Retinal pigment epithelial cell (primary cell): ENCODE measurements at regions not wholly inside any gene's neighbourhood (a gene's known extent, or its start where the extent isn't known, plus 50 kb on each side); places are given as distances from the start of the nearest gene placed in this dataset.
A peak's percentile ranks its signal among the peaks of the same experiment; 100 is the strongest.

Experiments
- DNase-seq: peaks from one replicate; pipeline ENCODE4 v3.0.0-alpha.2; 2010; ENCODE audit warnings: low read depth
- H3K4me3 ChIP-seq: 2 replicates; pipeline ENCODE4 v1.5.1; 2011; ENCODE audit warnings: mild to moderate bottlenecking, low read length, control low read depth, moderate library complexity
- CTCF ChIP-seq: conservative IDR thresholded peaks from 2 replicates; pipeline ENCODE4 v1.5.1; 2011; ENCODE audit warnings: low read depth, low read length, control low read depth, inconsistent platforms

GRCh38 chr5:20241351-20241750, 253.4 kb upstream of the CDH18 start:
- no peak for DNase-seq
- no peak for TF ChIP-seq CTCF
- no peak overlapping the region for H3K4me3 ChIP-seq

- H3K4me3 ChIP-seq = no peak overlapping the region
- no peak for DNase-seq
These were observed 243.0 kb upstream of the CDH18 start for GRCh38 chr5:20231040-20231439.

GRCh38 chr5:20230010-20230409, 242.0 kb upstream of the CDH18 start:
- DNase-seq = no peak
- no peak for TF ChIP-seq CTCF
- H3K4me3 ChIP-seq = no peak overlapping the region

More at GRCh38 chr5:20231040-20231439, 243.0 kb upstream of the CDH18 start:
- peak; percentile 13 for TF ChIP-seq CTCF

GRCh38 chr5:20229303-20230005, 241.5 kb upstream of the CDH18 start:
- H3K4me3 ChIP-seq = no peak overlapping the region
- no peak for TF ChIP-seq CTCF
- no peak for DNase-seq

GRCh38 chr5:20224966-20225365, 237.0 kb upstream of the CDH18 start:
- H3K4me3 ChIP-seq = no peak overlapping the region
- no peak for DNase-seq
- no peak for TF ChIP-seq CTCF

- TF ChIP-seq CTCF = no peak
- DNase-seq = no peak
- H3K4me3 ChIP-seq = no peak overlapping the region
These were observed 236.0 kb upstream of the CDH18 start for GRCh38 chr5:20224046-20224445.

- TF ChIP-seq CTCF = no peak
- no peak for DNase-seq
These were observed 235.5 kb upstream of the CDH18 start for GRCh38 chr5:20223451-20223850.

More at GRCh38 chr5:20223451-20223850, 235.5 kb upstream of the CDH18 start:
- no peak overlapping the region for H3K4me3 ChIP-seq
